ENCODE measurements at regions not wholly inside any gene's neighbourhood (a gene's known extent, or its start where the extent isn't known, plus 50 kb on each side); places are given as distances from the start of the nearest gene placed in this dataset.

- no peak overlapping the region for H2AFZ ChIP-seq (ENCODE audit: low read depth, low read length)
- TF ChIP-seq POLR2AphosphoS5 (IDR thresholded peaks at IDR 0.05): no peak
- TF ChIP-seq EP300 (conservative IDR thresholded peaks at IDR 0.05; ENCODE audit: poor library complexity, severe bottlenecking): no peak
- no peak for TF ChIP-seq CTCF (IDR thresholded peaks at IDR 0.05; ENCODE audit: poor library complexity, severe bottlenecking)
- TF ChIP-seq SMC3 (conservative IDR thresholded peaks at IDR 0.05; ENCODE audit: poor library complexity): no peak
- TF ChIP-seq REST (IDR thresholded peaks at IDR 0.05; ENCODE audit: borderline replicate concordance): no peak
- TF ChIP-seq RAD21 (conservative IDR thresholded peaks at IDR 0.05): no peak
- TF ChIP-seq TAF1 (IDR thresholded peaks at IDR 0.05; ENCODE audit: low read depth): no peak
- no peak for TF ChIP-seq MXI1 (conservative IDR thresholded peaks at IDR 0.05; ENCODE audit: poor library complexity, severe bottlenecking)
- no peak for TF ChIP-seq EZH2 (IDR thresholded peaks at IDR 0.05; ENCODE audit: borderline replicate concordance, insufficient read depth, low read length, poor library complexity, severe bottlenecking)
- H3K27me3 ChIP-seq (ENCODE audit: insufficient read depth, low read depth, low read length): no peaks in the 10 kb centered on the region
- H3K79me2 ChIP-seq (replicated peaks; ENCODE audit: insufficient read depth, low read length): no peaks in the 10 kb centered on the region
- H3F3A ChIP-seq (ENCODE audit: insufficient read depth, low read length, poor library complexity, severe bottlenecking): no peaks in the 10 kb centered on the region
- H3K4me3 ChIP-seq (ENCODE audit: low read length): no peak overlapping the region
- no peaks in the 10 kb centered on the region for H3K9me2 ChIP-seq (ENCODE audit: insufficient read depth, low read length)
- H3K4me2 ChIP-seq (ENCODE audit: low read length): no peak overlapping the region
- H4K20me1 ChIP-seq (ENCODE audit: insufficient read depth): no peaks in the 10 kb centered on the region
- no peaks in the 10 kb centered on the region for H3K36me3 ChIP-seq (ENCODE audit: insufficient read depth, low read length)
- no peak overlapping the region for H3K9ac ChIP-seq (ENCODE audit: low read length)
- no peaks in the 10 kb centered on the region for H3K9me3 ChIP-seq (ENCODE audit: low read length)
- no peak overlapping the region for H3K27ac ChIP-seq (ENCODE audit: low read length)
These were observed 201.0 kb downstream of the OSTF1 start for GRCh38 chr9:75289332-75289731.

GRCh38 chr9:75299324-75299723, 211.0 kb downstream of the OSTF1 start:
- Histone ChIP-seq H4K20me1 (ENCODE audit: insufficient read depth) (no peaks in the 10 kb centered on the region), H3K27ac (ENCODE audit: low read length) (no peak overlapping the region), H3K4me2 (ENCODE audit: low read length) (no peak overlapping the region), H3F3A (ENCODE audit: insufficient read depth, low read length, poor library complexity, severe bottlenecking) (no peaks in the 10 kb centered on the region), H3K79me2 (replicated peaks; ENCODE audit: insufficient read depth, low read length) (no peaks in the 10 kb centered on the region), H3K9ac (ENCODE audit: low read length) (no peak overlapping the region), H3K4me3 (ENCODE audit: low read length) (no peak overlapping the region), H3K9me2 (ENCODE audit: insufficient read depth, low read length) (no peaks in the 10 kb centered on the region), H3K9me3 (ENCODE audit: low read length) (no peaks in the 10 kb centered on the region), H2AFZ (ENCODE audit: low read depth, low read length) (no peak overlapping the region), H3K27me3 (ENCODE audit: insufficient read depth, low read depth, low read length) (no peaks in the 10 kb centered on the region), H3K36me3 (ENCODE audit: insufficient read depth, low read length) (no peaks in the 10 kb centered on the region)
- TF ChIP-seq TAF1 (IDR thresholded peaks at IDR 0.05; ENCODE audit: low read depth) (no peak), REST (IDR thresholded peaks at IDR 0.05; ENCODE audit: borderline replicate concordance) (no peak), MXI1 (conservative IDR thresholded peaks at IDR 0.05; ENCODE audit: poor library complexity, severe bottlenecking) (no peak), EZH2 (IDR thresholded peaks at IDR 0.05; ENCODE audit: borderline replicate concordance, insufficient read depth, low read length, poor library complexity, severe bottlenecking) (no peak), POLR2AphosphoS5 (IDR thresholded peaks at IDR 0.05) (no peak)
